Ishikawa (cell line): ENCODE measurements at regions not wholly inside any gene's neighbourhood (a gene's known extent, or its start where the extent isn't known, plus 50 kb on each side); places are given as distances from the start of the nearest gene placed in this dataset.

Source experiments
- CEBPB ChIP-seq: IDR thresholded peaks from 2 replicates; pipeline ENCODE4 v1.6.1; 2012
- RAD21 ChIP-seq: IDR thresholded peaks from 2 replicates; pipeline ENCODE4 v1.6.1; 2012; ENCODE audit warnings: low read depth
- YY1 ChIP-seq: IDR thresholded peaks from 2 replicates; pipeline ENCODE4 v1.6.1; 2012; ENCODE audit warnings: low read depth

DNA sequence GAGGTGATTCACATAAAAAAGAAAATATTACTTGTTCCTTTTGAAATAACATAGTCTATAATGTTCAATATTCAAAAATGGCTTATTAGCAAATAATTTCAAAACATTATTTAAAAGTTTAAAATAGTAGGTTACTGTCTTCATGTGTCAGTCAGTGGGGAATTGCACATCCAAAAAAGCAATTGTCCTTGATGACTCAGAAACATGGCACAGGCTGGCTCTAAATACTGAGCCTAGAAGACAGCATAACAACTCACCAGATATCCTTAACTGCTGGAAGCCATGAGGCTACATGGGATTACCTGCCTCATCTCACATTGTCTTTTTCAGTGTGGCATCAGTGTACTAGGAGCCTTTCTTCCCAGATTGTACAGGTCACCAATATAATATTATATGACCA lies 439.5 kb upstream of the RGMB start:
- no peak for TF ChIP-seq RAD21
- no peak for TF ChIP-seq CEBPB
- no peak for TF ChIP-seq YY1
